ENCODE measurements at regions not wholly inside any gene's neighbourhood (a gene's known extent, or its start where the extent isn't known, plus 50 kb on each side); places are given as distances from the start of the nearest gene placed in this dataset.

- TF ChIP-seq E2F4 (IDR thresholded peaks at IDR 0.05; ENCODE audit: low read depth, low read length) (no peak), ZNF217 (IDR thresholded peaks at IDR 0.05) (no peak), ZBTB40 (IDR thresholded peaks at IDR 0.05; ENCODE audit: borderline replicate concordance) (no peak), USF1 (IDR thresholded peaks at IDR 0.05; ENCODE audit: borderline replicate concordance, extremely low read length, insufficient read depth, low read depth, low read length) (no peak), GABPA (IDR thresholded peaks at IDR 0.05; ENCODE audit: low read depth) (no peak), EP300 (IDR thresholded peaks at IDR 0.05; ENCODE audit: borderline replicate concordance in 1 of 2, control insufficient read depth in 1 of 2, low read depth in 2 of 2, low read length in 2 of 2) (no peak), SREBF1 (IDR thresholded peaks at IDR 0.05; ENCODE audit: low read length) (no peak), NFYB (IDR thresholded peaks at IDR 0.05; ENCODE audit: insufficient read depth, low read depth, low read length) (no peak), ZNF687 (IDR thresholded peaks at IDR 0.05) (no peak)
Observed at GRCh38 chr6:126661646-126662045, 321.7 kb downstream of the CENPW start (continued).

All from GM12878 (cell line).